SK-N-SH (cell line): ENCODE measurements at regions not wholly inside any gene's neighbourhood (a gene's known extent, or its start where the extent isn't known, plus 50 kb on each side); places are given as distances from the start of the nearest gene placed in this dataset.

ENCODE experiments used
- CHD2 ChIP-seq: fragments of 150-350 bp; IDR thresholded peaks from 2 replicates; pipeline ENCODE4 v1.6.1; 2018; ENCODE audit warnings: low read length; ENCODE audit not compliant: partially characterized antibody
- CTCF ChIP-seq: fragments of 200-600 bp; sonication (generic); IDR thresholded peaks from 2 replicates; pipeline ENCODE4 v1.6.1; 2017; ENCODE audit warnings: antibody characterized with exemption, mild to moderate bottlenecking, moderate library complexity

- TF ChIP-seq CTCF (no peak), CHD2 (no peak)
Observed at GRCh38 chr13:24097667-24098066, 62.9 kb upstream of the SPATA13 start.
